ENCODE measurements at regions not wholly inside any gene's neighbourhood (a gene's known extent, or its start where the extent isn't known, plus 50 kb on each side); places are given as distances from the start of the nearest gene placed in this dataset.

GRCh38 chr1:199675937-199676336 is 351.6 kb upstream of the NR5A2 start:
- no peak for DNase-seq

- DNase-seq = no peak
Measured at GRCh38 chr1:199678771-199679170, 348.7 kb upstream of the NR5A2 start.

- no peak for DNase-seq
Measured at GRCh38 chr1:199682081-199682480, 345.4 kb upstream of the NR5A2 start.

GRCh38 chr1:199684686-199685273 is 342.7 kb upstream of the NR5A2 start:
- DNase-seq = no peak

- DNase-seq = no peak
Measured at GRCh38 chr1:199685369-199685768, 342.1 kb upstream of the NR5A2 start.

GRCh38 chr1:199687321-199687720 is 340.2 kb upstream of the NR5A2 start:
- DNase-seq = peak; percentile 84

GRCh38 chr1:199688133-199688676 is 339.3 kb upstream of the NR5A2 start:
- peak; percentile 65 for DNase-seq

GRCh38 chr1:199688774-199689173 is 338.7 kb upstream of the NR5A2 start:
- DNase-seq = no peak

- no peak for DNase-seq
Measured at GRCh38 chr1:199690496-199690895, 337.0 kb upstream of the NR5A2 start.

GRCh38 chr1:199691540-199691939 is 336.0 kb upstream of the NR5A2 start:
- DNase-seq = no peak

GRCh38 chr1:199693724-199694123 is 333.8 kb upstream of the NR5A2 start:
- no peak for DNase-seq

- DNase-seq = no peak
Measured at GRCh38 chr1:199696225-199696624, 331.3 kb upstream of the NR5A2 start.

- DNase-seq = no peak
Measured at GRCh38 chr1:199698222-199698621, 329.3 kb upstream of the NR5A2 start.

GRCh38 chr1:199700551-199700950 is 327.0 kb upstream of the NR5A2 start:
- no peak for DNase-seq

GRCh38 chr1:199701726-199702125 is 325.8 kb upstream of the NR5A2 start:
- DNase-seq = no peak

GRCh38 chr1:199704231-199704630 is 323.3 kb upstream of the NR5A2 start:
- no peak for DNase-seq

GRCh38 chr1:199705825-199706224 is 321.7 kb upstream of the NR5A2 start:
- DNase-seq = no peak

- DNase-seq = no peak
Measured at GRCh38 chr1:199706826-199707606, 320.5 kb upstream of the NR5A2 start.

GRCh38 chr1:199710974-199711373 is 316.5 kb upstream of the NR5A2 start:
- no peak for DNase-seq

GRCh38 chr1:199716729-199717128 is 310.8 kb upstream of the NR5A2 start:
- DNase-seq = no peak

GRCh38 chr1:199719156-199719842 is 308.2 kb upstream of the NR5A2 start:
- no peak for DNase-seq

GRCh38 chr1:199720496-199720895 is 307.0 kb upstream of the NR5A2 start:
- DNase-seq = no peak

- no peak for DNase-seq
Measured at GRCh38 chr1:199721001-199721400, 306.5 kb upstream of the NR5A2 start.
